HepG2 (cell line): ENCODE measurements at regions not wholly inside any gene's neighbourhood (a gene's known extent, or its start where the extent isn't known, plus 50 kb on each side); places are given as distances from the start of the nearest gene placed in this dataset.

Experiments used
- ATAC-seq: fragments of 200-7000 bp; cut with Tn5 transposase; 3 replicates; pipeline ENCODE4 v1.9.1; 2020; ENCODE audit warnings: mild to moderate bottlenecking, moderate library complexity
- BruUV-seq: library from RNA; stranded (reverse); fragments of 400-500 nt; replicated peaks from 2 replicates; lab custom pipeline; 2021; lab: Mats Ljungman, UMichigan
- CTCF ChIA-PET: fragments of 300-600 bp; formaldehyde crosslinking; extraction: SDS; loops from one replicate; lab custom pipeline; 2021; ENCODE audit warnings: low total read pairs, inconsistent platforms, low intra/inter-chr PET ratio; lab: Yijun Ruan, JAX
- POLR2A ChIA-PET: fragments of 350-600 bp; sonication (Branson Sonifier 250); formaldehyde crosslinking; loops from one replicate; lab custom pipeline; 2020; ENCODE audit warnings: antibody characterized with exemption, inconsistent platforms; lab: Yijun Ruan, JAX
- DNase-seq: peaks from one replicate; pipeline ENCODE4 v3.0.0-alpha.2; 2015; ENCODE audit warnings: low spot score
- FAIRE-seq: peaks from 3 replicates; lab custom pipeline; 2011; peaks lifted over from hg19 to GRCh38; lab: Jason Lieb, UNC
- H2AFZ ChIP-seq: one replicate; pipeline ENCODE4 v1.6.1; 2011; ENCODE audit warnings: low read length, inconsistent platforms
- H3K27ac ChIP-seq: fragments of 300-600 bp; 3 replicates; pipeline ENCODE4 v1.8.0; 2011; ENCODE audit warnings: mixed run types, mild to moderate bottlenecking, mixed read lengths, low read length, inconsistent platforms; ENCODE audit not compliant: insufficient read depth; ENCODE audit errors: extremely low read length
- H3K27me3 ChIP-seq, 2 experiments: fragments of 200-600 bp in 1 of 2; 2 replicates in 1 of 2; 3 replicates in 1 of 2; pipeline versions ENCODE4 v1.6.0 to v1.8.0; 2011; ENCODE audit warnings: low read length in 2 of 2, mild to moderate bottlenecking in 2 of 2, moderate library complexity in 2 of 2, inconsistent platforms in 1 of 2; ENCODE audit not compliant: insufficient read depth in 2 of 2, control insufficient read depth in 1 of 2
- H3K36me3 ChIP-seq, 2 experiments: fragments of 200-600 bp in 1 of 2; replicated peaks in 1 of 2; 2 replicates in 1 of 2; 3 replicates in 1 of 2; pipeline versions ENCODE4 v1.5.1 to v1.8.0; 2011; ENCODE audit warnings: low read length in 2 of 2, inconsistent platforms in 1 of 2; ENCODE audit not compliant: insufficient read depth in 2 of 2, control insufficient read depth in 1 of 2
- H3K4me1 ChIP-seq: 2 replicates; pipeline ENCODE4 v1.5.1; 2012; ENCODE audit warnings: low read length, inconsistent platforms; ENCODE audit not compliant: insufficient read depth
- H3K4me2 ChIP-seq: 2 replicates; pipeline ENCODE4 v1.6.0; 2011; ENCODE audit warnings: low read depth, low read length, inconsistent platforms
- H3K4me3 ChIP-seq, 3 experiments: fragments of 200-600 bp in 1 of 3; sonication (generic), shearing (Covaris generic) in 1 of 3; replicated peaks in 1 of 3; 2 replicates each; pipeline ENCODE4 v1.5.1; 2011 to 2016; ENCODE audit warnings: low read length in 3 of 3, inconsistent platforms in 2 of 3, low read depth in 2 of 3, mild to moderate bottlenecking in 2 of 3, control low read depth in 1 of 3, mixed read lengths in 1 of 3; ENCODE audit not compliant: insufficient read depth in 1 of 3
- H3K79me2 ChIP-seq: one replicate; pipeline ENCODE4 v1.6.1; 2011; ENCODE audit warnings: low read length, inconsistent platforms; ENCODE audit not compliant: insufficient read depth
- H3K9ac ChIP-seq: 2 replicates; pipeline ENCODE4 v1.6.0; 2011; ENCODE audit warnings: mild to moderate bottlenecking, low read depth, low read length, inconsistent platforms; ENCODE audit not compliant: insufficient read depth
- H3K9me3 ChIP-seq: 2 replicates; pipeline ENCODE4 v1.5.1; 2012; ENCODE audit warnings: mild to moderate bottlenecking, low read length
- H4K20me1 ChIP-seq: 2 replicates; pipeline ENCODE4 v1.6.0; 2011; ENCODE audit warnings: inconsistent platforms, mild to moderate bottlenecking, low read length, moderate library complexity; ENCODE audit not compliant: insufficient read depth
- ASH2L ChIP-seq: fragments of 300-600, 200-600 bp; sonication (generic); IDR thresholded peaks from 2 replicates; pipeline ENCODE4 v1.7.0; 2017; ENCODE audit warnings: low read depth, mild to moderate bottlenecking, moderate library complexity, mixed read lengths, low read length; ENCODE audit not compliant: insufficient read length
- CREB1 ChIP-seq, 2 experiments: fragments of 450-650 bp in 1 of 2; IDR thresholded peaks; 2 replicates each; pipeline ENCODE4 v1.6.1; 2016 to 2017; ENCODE audit warnings: control low read depth in 1 of 2, mild to moderate bottlenecking in 1 of 2, missing compliant biosample characterization in 1 of 2, missing genetic modification characterization in 1 of 2
- ETV6 ChIP-seq: sonication (generic); formaldehyde crosslinking; conservative IDR thresholded peaks from 2 replicates; pipeline ENCODE4 v1.4.0; 2020; ENCODE audit warnings: missing genetic modification reagents
- HDAC6 ChIP-seq: fragments of 200-600 bp; sonication (generic); IDR thresholded peaks from 2 replicates; pipeline ENCODE4 v1.7.0; 2017; ENCODE audit warnings: mild to moderate bottlenecking, antibody characterized with exemption, low read length, low read depth
- RFX5 ChIP-seq: IDR thresholded peaks from 2 replicates; pipeline ENCODE4 v1.6.1; 2011; ENCODE audit warnings: low read depth, low read length, improper control_type of control experiment
- RFXANK ChIP-seq: IDR thresholded peaks from 2 replicates; pipeline ENCODE4 v1.6.1; 2016
- SMAD3 ChIP-seq: sonication (generic); formaldehyde crosslinking; IDR thresholded peaks from 2 replicates; pipeline ENCODE4 v1.4.0; 2020; ENCODE audit warnings: missing genetic modification reagents
- SPEN ChIP-seq: sonication (generic); formaldehyde crosslinking; IDR thresholded peaks from 2 replicates; pipeline ENCODE4 v1.5.1; 2020; ENCODE audit warnings: low read depth, mild to moderate bottlenecking, missing genetic modification reagents
- WGBS: methylation state at CpG from one replicate; pipeline ENCODE4 v1.1.6; 2017; ENCODE audit warnings: low lambda C conversion rate; 5-methylcytosine and 5-hydroxymethylcytosine counted together
- in situ Hi-C: cut with HindIII; loops from 2 replicates; pipeline ENCODE4 v1.10.0; 2017; ENCODE audit warnings: low pct_unique_long_range_greater_than_20kb; ENCODE audit not compliant: extremely low pct_ligation_motif_present
- intact Hi-C: fragments of 100-400 bp; cut with micrococcal nuclease; formaldehyde crosslinking; loops from one replicate; pipeline ENCODE4 v1.10.0; 2022; ENCODE audit not compliant: unreplicated experiment

- Histone ChIP-seq H2AFZ (no peak overlapping the region), H3K9me3 (peaks cover 92% of the 10 kb centered on the region), H4K20me1 (no peaks in the 10 kb centered on the region), H3K9ac (no peak overlapping the region), H3K79me2 (no peaks in the 10 kb centered on the region), H3K27ac (no peak overlapping the region), H3K4me2 (no peak overlapping the region), H3K4me1 (no peaks in the 10 kb centered on the region)
- no peak for DNase-seq
- intact Hi-C loops = no loop called here
- no peak for FAIRE-seq
- CTCF ChIA-PET = no interaction called here
- TF ChIP-seq SMAD3 (CRISPR knock-in tag) (no peak), ASH2L (no peak), RFX5 (no peak), ETV6 (CRISPR knock-in tag) (no peak)
- TF ChIP-seq, all 625 proteins: peak for 0
- BruUV-seq = no TSS peak
- H3K27me3 ChIP-seq = no peaks in the 10 kb centered on the region; a peak in 1 of 5 replicates
- H3K36me3 ChIP-seq = no peaks in the 10 kb centered on the region
- POLR2A ChIA-PET = no interaction called here
- in situ Hi-C loops = no loop called here
- no peak for ATAC-seq
- no peak overlapping the region for H3K4me3 ChIP-seq
- 0% methylated on average over 1 of the region's 1 CpG for WGBS
Observed at GRCh38 chr12:83514372-83514771, 827.7 kb downstream of the TMTC2 start.

DNA sequence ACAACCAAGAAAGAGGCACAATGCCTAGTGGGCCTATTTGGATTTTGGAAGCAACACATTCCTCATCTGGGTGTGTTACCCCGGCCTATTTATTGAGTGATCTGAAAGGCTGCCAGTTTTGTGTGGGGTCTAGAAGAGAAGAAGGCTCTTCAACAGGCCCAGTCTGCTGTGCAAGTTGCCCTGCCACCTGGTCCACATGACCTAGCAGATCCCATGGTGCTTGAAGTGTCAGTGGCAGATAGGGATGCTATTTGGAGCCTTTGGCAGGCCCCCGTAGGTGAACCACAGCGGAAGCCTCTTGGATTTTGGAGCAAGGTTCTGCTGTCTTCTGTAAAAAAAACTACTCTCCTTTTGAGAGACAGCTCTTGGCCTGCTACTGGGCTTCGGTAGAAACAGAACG lies 820.1 kb downstream of the TMTC2 start:
- H3K4me2 ChIP-seq = no peak overlapping the region
- POLR2A ChIA-PET = no interaction called here
- no peak for FAIRE-seq

More for the DNA sequence above, 820.1 kb downstream of the TMTC2 start:
- TF ChIP-seq RFXANK = no peak
- TF ChIP-seq HDAC6 = no peak
- no peak for TF ChIP-seq SPEN (CRISPR knock-in tag)
- no peak for TF ChIP-seq CREB1 (IDR thresholded peaks at IDR 0.05)
- no peak for TF ChIP-seq CREB1 (CRISPR knock-in tag; IDR thresholded peaks at IDR 0.05)
- H2AFZ ChIP-seq = no peak overlapping the region
- in situ Hi-C loops (no loop called here), intact Hi-C loops (no loop called here)
- no peak overlapping the region for H3K4me3 ChIP-seq
- H3K4me1 ChIP-seq = no peaks in the 10 kb centered on the region
- no peak overlapping the region for H3K9ac ChIP-seq
- no TSS peak for BruUV-seq
- DNase-seq = no peak
- no peaks in the 10 kb centered on the region for H3K36me3 ChIP-seq
- no peaks in the 10 kb centered on the region for H3K79me2 ChIP-seq
- H4K20me1 ChIP-seq = no peaks in the 10 kb centered on the region
- CTCF ChIA-PET = no interaction called here
- H3K9me3 ChIP-seq = peaks cover 84% of the 10 kb centered on the region
- ATAC-seq = no peak
- H3K27ac ChIP-seq = no peak overlapping the region
- no peaks in the 10 kb centered on the region for H3K27me3 ChIP-seq
- WGBS = 4% methylated on average over 4 of the region's 5 CpGs
